GM23338 (cell line): ENCODE measurements at regions not wholly inside any gene's neighbourhood (a gene's known extent, or its start where the extent isn't known, plus 50 kb on each side); places are given as distances from the start of the nearest gene placed in this dataset.

ENCODE experiments used
- EZH2phosphoT487 ChIP-seq: fragments of 200-600 bp; sonication (generic); IDR thresholded peaks from one replicate; pipeline ENCODE4 v1.8.1; 2018; ENCODE audit warnings: antibody characterized with exemption; ENCODE audit not compliant: unreplicated experiment
- JUNB ChIP-seq: IDR thresholded peaks from one replicate; pipeline ENCODE4 v1.6.1; 2016; ENCODE audit warnings: antibody characterized with exemption; ENCODE audit not compliant: unreplicated experiment
- NANOG ChIP-seq: IDR thresholded peaks from 2 replicates; pipeline ENCODE4 v1.6.1; 2016; ENCODE audit warnings: antibody characterized with exemption, borderline replicate concordance
- TF ChIP-seq, protein P1 (sequence below), 2 experiments: fragments of 200-600 bp in 1 of 2; sonication (generic) in 1 of 2; conservative IDR thresholded peaks; 2 replicates each; pipeline versions ENCODE4 v1.5.1 to v1.6.1; 2016 to 2017; ENCODE audit warnings: antibody characterized with exemption in 2 of 2, low read depth in 2 of 2, mild to moderate bottlenecking in 2 of 2, moderate library complexity in 1 of 2

DNA sequence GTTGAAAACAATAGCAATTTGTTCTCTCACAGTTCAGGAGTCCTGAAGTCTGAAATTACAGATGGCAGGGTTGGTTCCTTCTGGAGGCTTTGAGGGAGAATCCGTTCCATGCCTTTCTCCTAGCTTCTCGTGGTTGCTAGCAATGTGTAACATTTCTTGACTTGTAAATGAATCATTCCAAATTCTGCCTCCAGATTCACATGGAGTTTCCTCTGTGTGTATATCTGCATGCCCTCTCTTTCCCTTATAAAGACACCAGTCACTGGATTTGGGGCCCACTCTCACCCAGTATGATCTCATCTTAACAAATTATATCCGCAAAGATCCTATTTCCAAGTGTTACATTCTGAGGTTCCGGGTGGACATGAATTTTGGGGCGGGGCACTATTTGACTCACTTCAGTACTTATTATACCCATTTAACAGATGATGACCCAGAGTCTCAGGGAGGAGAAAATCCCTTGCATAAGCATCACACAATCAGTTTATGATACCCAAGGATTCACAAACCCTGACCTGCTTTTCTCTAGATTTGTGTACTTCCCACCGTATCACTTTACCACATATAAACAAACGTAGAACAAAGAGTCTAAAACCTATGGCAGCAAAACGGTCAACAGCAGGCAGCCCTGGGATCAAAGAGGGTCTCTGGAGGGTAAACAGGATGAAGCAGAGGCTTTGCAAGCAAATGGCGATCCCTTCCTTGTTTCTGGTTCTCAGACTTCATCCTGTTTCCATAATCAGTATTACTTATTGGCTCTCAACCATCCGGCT is 93.7 kb downstream of the C9orf152 start:
- TF ChIP-seq, protein P1, sequence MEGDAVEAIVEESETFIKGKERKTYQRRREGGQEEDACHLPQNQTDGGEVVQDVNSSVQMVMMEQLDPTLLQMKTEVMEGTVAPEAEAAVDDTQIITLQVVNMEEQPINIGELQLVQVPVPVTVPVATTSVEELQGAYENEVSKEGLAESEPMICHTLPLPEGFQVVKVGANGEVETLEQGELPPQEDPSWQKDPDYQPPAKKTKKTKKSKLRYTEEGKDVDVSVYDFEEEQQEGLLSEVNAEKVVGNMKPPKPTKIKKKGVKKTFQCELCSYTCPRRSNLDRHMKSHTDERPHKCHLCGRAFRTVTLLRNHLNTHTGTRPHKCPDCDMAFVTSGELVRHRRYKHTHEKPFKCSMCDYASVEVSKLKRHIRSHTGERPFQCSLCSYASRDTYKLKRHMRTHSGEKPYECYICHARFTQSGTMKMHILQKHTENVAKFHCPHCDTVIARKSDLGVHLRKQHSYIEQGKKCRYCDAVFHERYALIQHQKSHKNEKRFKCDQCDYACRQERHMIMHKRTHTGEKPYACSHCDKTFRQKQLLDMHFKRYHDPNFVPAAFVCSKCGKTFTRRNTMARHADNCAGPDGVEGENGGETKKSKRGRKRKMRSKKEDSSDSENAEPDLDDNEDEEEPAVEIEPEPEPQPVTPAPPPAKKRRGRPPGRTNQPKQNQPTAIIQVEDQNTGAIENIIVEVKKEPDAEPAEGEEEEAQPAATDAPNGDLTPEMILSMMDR (conservative IDR thresholded peaks at IDR 0.05; ENCODE audit: low read depth in 2 of 2) = no peak
- no peak for TF ChIP-seq EZH2phosphoT487
- TF ChIP-seq JUNB = no peak
- TF ChIP-seq NANOG = no peak
